ENCODE measurements at regions not wholly inside any gene's neighbourhood (a gene's known extent, or its start where the extent isn't known, plus 50 kb on each side); places are given as distances from the start of the nearest gene placed in this dataset.

DNA sequence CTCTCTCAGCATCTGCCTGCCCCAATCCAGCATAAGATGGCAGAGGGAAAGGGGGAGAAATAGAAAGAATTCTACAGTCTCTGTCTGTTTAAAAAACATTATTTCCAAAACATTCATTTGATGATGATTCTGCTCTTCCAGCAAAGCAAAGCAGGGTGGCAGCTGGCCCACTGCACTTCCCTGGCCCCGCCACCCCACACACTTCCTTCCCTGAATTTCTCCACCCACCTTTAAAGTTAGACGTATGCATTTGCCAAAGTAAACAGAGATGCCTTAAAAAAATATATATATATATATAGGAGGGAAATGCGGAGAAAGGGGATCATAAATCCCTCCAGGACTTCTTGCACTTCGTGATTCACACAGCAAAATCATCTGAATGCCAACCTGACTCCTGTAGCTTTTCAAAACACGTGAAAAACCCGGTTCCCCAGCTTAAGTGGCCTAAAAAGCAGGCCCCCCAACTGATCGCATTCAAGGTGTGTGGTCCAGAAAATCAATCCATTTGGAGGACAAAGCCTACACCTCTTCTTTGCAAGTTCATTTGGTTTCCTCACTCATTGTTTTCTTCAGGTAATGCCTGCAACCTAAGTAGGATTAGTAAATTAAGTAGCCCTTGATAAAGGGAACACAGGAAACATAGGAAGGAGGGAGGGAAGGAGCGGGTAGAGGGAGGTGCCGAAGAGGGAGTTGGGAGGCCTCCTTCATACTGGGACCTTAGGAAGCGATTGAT, 68.8 kb downstream of the LLPH start:
- no peak for TF ChIP-seq CTCF (IDR thresholded peaks at IDR 0.05)
- Histone ChIP-seq H3K4me1 (no peaks in the 10 kb centered on the region), H3K9me3 (no peaks in the 10 kb centered on the region), H3K27ac (no peak overlapping the region), H3K27me3 (peaks cover 0 to 12% of the 10 kb centered on the region in 2 donors), H3K4me3 (no peak overlapping the region), H3K36me3 (no peaks in the 10 kb centered on the region)
- DNase-seq (no peak), ATAC-seq (no peak)
- intact Hi-C loops (cut with DNase I) = no loop called here

DNA sequence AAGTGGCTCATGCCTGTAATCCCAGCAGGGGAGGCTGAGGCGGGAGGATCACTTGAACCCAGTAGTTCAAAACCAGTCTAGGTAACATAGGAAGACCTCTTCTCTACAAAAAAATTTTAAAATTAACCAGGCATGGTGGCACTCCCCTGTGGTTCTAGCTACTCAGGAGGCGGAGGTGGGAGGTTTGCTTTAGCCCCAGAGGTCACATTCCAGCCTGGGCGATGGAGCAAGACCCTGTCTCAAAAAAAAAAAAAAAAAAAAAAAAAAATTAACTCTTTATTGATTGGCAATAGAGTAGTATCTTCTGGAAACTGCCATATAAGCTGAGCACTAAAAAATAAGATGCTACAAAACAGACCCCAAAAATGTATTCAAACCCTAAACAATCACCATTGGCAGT, 69.5 kb downstream of the LLPH start:
- Histone ChIP-seq H3K4me1 (no peaks in the 10 kb centered on the region), H3K36me3 (no peaks in the 10 kb centered on the region), H3K4me3 (no peak overlapping the region), H3K9me3 (no peaks in the 10 kb centered on the region), H3K27me3 (peaks cover 0 to 12% of the 10 kb centered on the region in 2 donors), H3K27ac (no peak overlapping the region)
- intact Hi-C loops (cut with DNase I) = no loop called here
- ATAC-seq (no peak), DNase-seq (no peak)
- no peak for TF ChIP-seq CTCF (IDR thresholded peaks at IDR 0.05)

GRCh38 chr12:66060163-66060907, 70.2 kb downstream of the LLPH start:
- no peak for TF ChIP-seq CTCF (IDR thresholded peaks at IDR 0.05)
- Histone ChIP-seq H3K27ac (no peak overlapping the region), H3K36me3 (no peaks in the 10 kb centered on the region), H3K4me3 (no peak overlapping the region), H3K4me1 (no peaks in the 10 kb centered on the region), H3K27me3 (peaks cover 0 to 12% of the 10 kb centered on the region in 2 donors), H3K9me3 (no peaks in the 10 kb centered on the region)
- DNase-seq (no peak), ATAC-seq (no peak)
- intact Hi-C loops (cut with DNase I) = no loop called here

DNA sequence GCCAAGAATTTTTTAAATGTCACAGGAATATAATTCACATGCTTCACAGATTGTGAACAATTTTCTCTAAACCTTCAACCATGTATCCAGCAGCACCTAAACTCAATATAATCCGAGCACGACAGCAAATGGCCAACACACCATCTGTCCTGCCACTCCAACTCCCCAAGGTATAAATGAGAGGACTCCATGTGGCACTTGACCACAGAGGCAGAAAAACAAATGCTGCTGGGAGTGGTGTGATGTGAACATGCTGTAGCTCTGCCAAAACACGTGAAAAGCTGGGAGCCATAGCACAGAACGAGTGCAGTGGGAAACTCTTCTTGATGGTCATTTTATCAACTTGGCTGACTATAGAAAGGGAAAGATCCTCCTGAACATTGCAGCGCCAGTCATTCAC, 70.9 kb downstream of the LLPH start:
- DNase-seq (no peak), ATAC-seq (no peak)
- Histone ChIP-seq H3K4me3 (no peak overlapping the region), H3K27me3 (peaks cover 0 to 6% of the 10 kb centered on the region in 2 donors), H3K9me3 (no peaks in the 10 kb centered on the region), H3K36me3 (no peaks in the 10 kb centered on the region), H3K4me1 (no peaks in the 10 kb centered on the region), H3K27ac (no peak overlapping the region)
- no peak for TF ChIP-seq CTCF (IDR thresholded peaks at IDR 0.05)
- intact Hi-C loops (cut with DNase I) = no loop called here

DNA sequence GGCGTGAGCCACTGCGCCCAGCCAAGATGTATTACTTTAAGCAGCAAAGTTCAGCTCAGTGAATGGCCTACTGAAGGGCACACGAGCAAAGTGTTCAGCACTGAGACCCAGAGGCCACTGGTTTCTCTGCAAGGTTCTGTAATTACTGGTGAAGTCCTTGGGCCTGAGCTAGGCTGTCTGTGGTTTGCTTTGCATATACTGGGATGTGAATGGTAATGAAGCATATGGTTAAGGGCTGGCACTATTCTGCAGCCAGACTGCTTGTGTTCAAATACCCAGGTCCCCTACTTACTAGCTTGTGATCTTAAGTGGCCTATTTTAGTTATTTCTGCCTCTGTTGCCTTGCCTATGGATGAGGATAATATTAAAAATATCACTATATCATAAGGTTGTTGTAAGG, 72.0 kb downstream of the LLPH start:
- H3K27ac ChIP-seq = no peak overlapping the region
- no peaks in the 10 kb centered on the region for H3K36me3 ChIP-seq
- H3K27me3 ChIP-seq = no peaks in the 10 kb centered on the region

More for the DNA sequence above, 72.0 kb downstream of the LLPH start:
- ATAC-seq (no peak), DNase-seq (no peak)
- intact Hi-C loops (cut with DNase I) = no loop called here
- no peak for TF ChIP-seq CTCF (IDR thresholded peaks at IDR 0.05)
- Histone ChIP-seq H3K4me1 (no peaks in the 10 kb centered on the region), H3K9me3 (no peaks in the 10 kb centered on the region), H3K4me3 (no peak overlapping the region)

Measured in left lung (tissue), 4 donors.